GM12878 (cell line): ENCODE measurements at regions not wholly inside any gene's neighbourhood (a gene's known extent, or its start where the extent isn't known, plus 50 kb on each side); places are given as distances from the start of the nearest gene placed in this dataset.

Experiments
- ATAC-seq: fragments of 200-7000 bp; cut with Tn5 transposase; 3 replicates; pipeline ENCODE4 v1.9.1; 2020; ENCODE audit warnings: mild to moderate bottlenecking, moderate library complexity
- BruUV-seq: library from RNA; stranded (reverse); fragments of 400-500 nt; replicated peaks from 2 replicates; lab custom pipeline; 2021; lab: Mats Ljungman, UMichigan
- CTCF ChIA-PET: fragments of 300-600 bp; sonication (Branson Sonifier 250); formaldehyde crosslinking; extraction: SDS; loops from one replicate; lab custom pipeline; 2021; ENCODE audit warnings: inconsistent platforms; lab: Yijun Ruan, JAX
- POLR2A ChIA-PET: fragments of 350-600 bp; formaldehyde crosslinking; extraction: SDS; loops from one replicate; lab custom pipeline; 2021; ENCODE audit warnings: inconsistent platforms; lab: Charles Lee
- RAD21 ChIA-PET: fragments of 300-600 bp; sonication (Branson Sonifier 250); formaldehyde crosslinking; loops from one replicate; lab custom pipeline; 2023; ENCODE audit warnings: antibody characterized with exemption; ENCODE audit not compliant: unreplicated experiment; lab: Charles Lee
- SMC1A ChIA-PET: fragments of 300-600 bp; sonication (Branson Sonifier 250); formaldehyde crosslinking; loops from one replicate; lab custom pipeline; 2023; ENCODE audit not compliant: unreplicated experiment, uncharacterized antibody; lab: Charles Lee
- DNase-seq: peaks from one replicate; pipeline ENCODE4 v3.0.0-alpha.2; 2011; ENCODE audit warnings: low read depth, low spot score
- FAIRE-seq: peaks from 3 replicates; lab custom pipeline; 2011; peaks lifted over from hg19 to GRCh38; lab: Jason Lieb, UNC
- H2AFZ ChIP-seq: 2 replicates; pipeline ENCODE4 v1.6.0; 2011; ENCODE audit warnings: low read depth, low read length, control low read depth; ENCODE audit not compliant: control insufficient read depth
- H3K27ac ChIP-seq: 2 replicates; pipeline ENCODE4 v1.5.1; 2011; ENCODE audit warnings: control low read depth; ENCODE audit not compliant: control insufficient read depth, insufficient read depth
- H3K27me3 ChIP-seq, 2 experiments: replicated peaks in 1 of 2; 2 replicates each; pipeline versions ENCODE4 v1.6.0 to v1.6.1; 2011; ENCODE audit warnings: low read length in 1 of 2; ENCODE audit not compliant: control insufficient read depth in 2 of 2, insufficient read depth in 2 of 2
- H3K36me3 ChIP-seq, 2 experiments: 2 replicates each; pipeline ENCODE4 v1.5.1; 2011; ENCODE audit warnings: low read length in 1 of 2; ENCODE audit not compliant: control insufficient read depth in 2 of 2, insufficient read depth in 2 of 2
- H3K4me1 ChIP-seq: 2 replicates; pipeline ENCODE4 v1.6.1; 2011; ENCODE audit warnings: mild to moderate bottlenecking, low read length, moderate library complexity, mixed read lengths; ENCODE audit not compliant: control insufficient read depth, insufficient read depth
- H3K4me2 ChIP-seq: 2 replicates; pipeline ENCODE4 v1.6.0; 2011; ENCODE audit warnings: control low read depth; ENCODE audit not compliant: control insufficient read depth, insufficient read depth
- H3K4me3 ChIP-seq: fragments of 200-600 bp; sonication (generic); 2 replicates; pipeline ENCODE4 v1.5.1; 2016
- H3K79me2 ChIP-seq: 2 replicates; pipeline ENCODE4 v1.6.0; 2011; ENCODE audit warnings: low read length; ENCODE audit not compliant: control insufficient read depth, insufficient read depth
- H3K9ac ChIP-seq: 2 replicates; pipeline ENCODE4 v1.8.0; 2011; ENCODE audit warnings: low read length, control low read depth, mixed read lengths; ENCODE audit not compliant: control insufficient read depth, insufficient read depth
- H3K9me3 ChIP-seq: replicated peaks from 3 replicates; pipeline ENCODE4 v1.5.1; 2011; ENCODE audit warnings: mild to moderate bottlenecking, low read length; ENCODE audit not compliant: control insufficient read depth, insufficient read depth
- H4K20me1 ChIP-seq: 2 replicates; pipeline ENCODE4 v1.6.0; 2011; ENCODE audit not compliant: control insufficient read depth, insufficient read depth
- CHD1 ChIP-seq: IDR thresholded peaks from 2 replicates; pipeline ENCODE4 v1.6.1; 2012; ENCODE audit warnings: low read depth, low read length, improper control_type of control experiment
- CREM ChIP-seq: IDR thresholded peaks from 2 replicates; pipeline ENCODE4 v1.6.1; 2014; ENCODE audit warnings: antibody characterized with exemption, low read depth
- EP300 ChIP-seq, 2 experiments: fragments of 150-350 bp in 1 of 2; IDR thresholded peaks; 2 replicates each; pipeline ENCODE4 v1.6.1; 2011 to 2012; ENCODE audit warnings: low read depth in 2 of 2, low read length in 2 of 2, borderline replicate concordance in 1 of 2, improper control_type of control experiment in 1 of 2, inconsistent platforms in 1 of 2; ENCODE audit not compliant: control insufficient read depth in 1 of 2
- ESRRA ChIP-seq: IDR thresholded peaks from 2 replicates; pipeline ENCODE4 v1.6.1; 2012; ENCODE audit warnings: mild to moderate bottlenecking, low read length, improper control_type of control experiment
- HDAC2 ChIP-seq: fragments of 200-600 bp; sonication (generic); IDR thresholded peaks from 2 replicates; pipeline ENCODE4 v1.6.1; 2017
- HSF1 ChIP-seq: fragments of 150-350 bp; IDR thresholded peaks from 2 replicates; pipeline ENCODE4 v1.6.1; 2014; ENCODE audit warnings: mild to moderate bottlenecking, low read depth, low read length
- MAX ChIP-seq: IDR thresholded peaks from 2 replicates; pipeline ENCODE4 v1.6.1; 2012; ENCODE audit warnings: low read depth, low read length, improper control_type of control experiment
- NR2F1 ChIP-seq: fragments of 450-650 bp; conservative IDR thresholded peaks from 2 replicates; pipeline ENCODE4 v1.6.1; 2017; ENCODE audit warnings: mild to moderate bottlenecking
- RCOR1 ChIP-seq: conservative IDR thresholded peaks from 2 replicates; pipeline ENCODE4 v1.6.1; 2012; ENCODE audit warnings: low read depth, low read length, improper control_type of control experiment
- SIX5 ChIP-seq: IDR thresholded peaks from 2 replicates; pipeline ENCODE4 v1.6.1; 2011; ENCODE audit warnings: mild to moderate bottlenecking, low read depth, low read length, moderate library complexity; ENCODE audit not compliant: severe bottlenecking
- SKIL ChIP-seq: fragments of 450-650 bp; IDR thresholded peaks from 2 replicates; pipeline ENCODE4 v1.6.1; 2017; ENCODE audit warnings: mild to moderate bottlenecking, low read depth, inconsistent platforms; ENCODE audit not compliant: poor library complexity, severe bottlenecking
- SMAD5 ChIP-seq: IDR thresholded peaks from 2 replicates; pipeline ENCODE4 v1.6.1; 2016; ENCODE audit warnings: antibody characterized with exemption, low read depth
- SMARCA5 ChIP-seq: fragments of 450-650 bp; IDR thresholded peaks from 2 replicates; pipeline ENCODE4 v1.6.1; 2017; ENCODE audit warnings: mild to moderate bottlenecking
- SMC3 ChIP-seq: IDR thresholded peaks from 2 replicates; pipeline ENCODE4 v1.6.1; 2011; ENCODE audit warnings: low read length, improper control_type of control experiment, borderline replicate concordance
- TBL1XR1 ChIP-seq: IDR thresholded peaks from 2 replicates; pipeline ENCODE4 v1.6.1; 2012; ENCODE audit warnings: low read depth, low read length, improper control_type of control experiment
- ZBED1 ChIP-seq: IDR thresholded peaks from 2 replicates; pipeline ENCODE4 v1.6.1; 2016; ENCODE audit warnings: borderline replicate concordance
- ZBTB40 ChIP-seq: fragments of 450-650 bp; IDR thresholded peaks from 2 replicates; pipeline ENCODE4 v1.6.1; 2016; ENCODE audit warnings: mild to moderate bottlenecking, moderate library complexity, borderline replicate concordance
- ZZZ3 ChIP-seq: IDR thresholded peaks from 2 replicates; pipeline ENCODE4 v1.6.1; 2011; ENCODE audit warnings: low read depth; ENCODE audit not compliant: control insufficient read depth, insufficient read length
- whole genome bisulfite sequencing: methylation state at CpG from one replicate; pipeline ENCODE4 v1.1.6; 2016; ENCODE audit warnings: low lambda C conversion rate; ENCODE audit not compliant: insufficient replicate concordance, insufficient coverage; ENCODE audit errors: missing lambda C conversion rate; 5-methylcytosine and 5-hydroxymethylcytosine counted together
- in situ Hi-C: fragments of 300-500 bp; cut with MboI; formaldehyde crosslinking; loops from 9 replicates; pipeline ENCODE4 v1.14.3; 2018; ENCODE audit warnings: mixed read lengths
- intact Hi-C: fragments of 100-400 bp; cut with micrococcal nuclease; formaldehyde crosslinking; loops from one replicate; pipeline ENCODE4 v1.14.2; 2022; ENCODE audit not compliant: unreplicated experiment

GRCh38 chr11:122271745-122272144, 155.7 kb upstream of the BLID start (continued):
- TF ChIP-seq ZBTB40 (no peak), MAX (no peak), SIX5 (no peak)

GRCh38 chr11:122271137-122271536, 155.1 kb upstream of the BLID start:
- Histone ChIP-seq H2AFZ (no peak overlapping the region), H3K4me1 (no peaks in the 10 kb centered on the region), H3K4me2 (no peak overlapping the region), H3K27me3 (no peaks in the 10 kb centered on the region), H3K9ac (no peak overlapping the region), H3K27ac (no peak overlapping the region), H4K20me1 (no peaks in the 10 kb centered on the region), H3K4me3 (no peak overlapping the region), H3K79me2 (no peaks in the 10 kb centered on the region), H3K9me3 (no peaks in the 10 kb centered on the region), H3K36me3 (no peaks in the 10 kb centered on the region)
- POLR2A ChIA-PET: no interaction called here
- CTCF ChIA-PET: interaction anchor here (0.6 kb wide), 1 partner anchor 31 kb away, joined by 4 read pairs; no protein-coding TSS in a partner anchor
- intact Hi-C loops (no loop called here), in situ Hi-C loops (no loop called here)
- SMC1A ChIA-PET: no interaction called here
- FAIRE-seq: no peak
- DNase-seq: no peak
- BruUV-seq: no TSS peak
- RAD21 ChIA-PET: no interaction called here
- ATAC-seq: no peak
- WGBS: 18% methylated on average over 5 of the region's 5 CpGs
- TF ChIP-seq SMC3 (no peak), SMARCA5 (no peak), SMAD5 (no peak), HSF1 (no peak), SKIL (no peak), ZZZ3 (no peak), HDAC2 (no peak), EP300 (IDR thresholded peaks at IDR 0.05; ENCODE audit: borderline replicate concordance in 1 of 2, control insufficient read depth in 1 of 2, low read depth in 2 of 2, low read length in 2 of 2) (no peak), CREM (no peak), RCOR1 (no peak), TBL1XR1 (no peak), ZBED1 (no peak), NR2F1 (no peak), CHD1 (no peak), ESRRA (no peak)
